GM10266 (cell line): ENCODE measurements at regions not wholly inside any gene's neighbourhood (a gene's known extent, or its start where the extent isn't known, plus 50 kb on each side); places are given as distances from the start of the nearest gene placed in this dataset.

Experiments used
- DNase-seq: peaks from one replicate; pipeline ENCODE4 v3.0.0; 2012; ENCODE audit errors: extremely low spot score
- TF ChIP-seq, protein P1 (sequence below): IDR thresholded peaks from 2 replicates; pipeline ENCODE4 v1.5.1; 2012; ENCODE audit warnings: mild to moderate bottlenecking, low read depth; ENCODE audit not compliant: control insufficient read depth, insufficient read depth; ENCODE audit errors: missing control alignments

DNA sequence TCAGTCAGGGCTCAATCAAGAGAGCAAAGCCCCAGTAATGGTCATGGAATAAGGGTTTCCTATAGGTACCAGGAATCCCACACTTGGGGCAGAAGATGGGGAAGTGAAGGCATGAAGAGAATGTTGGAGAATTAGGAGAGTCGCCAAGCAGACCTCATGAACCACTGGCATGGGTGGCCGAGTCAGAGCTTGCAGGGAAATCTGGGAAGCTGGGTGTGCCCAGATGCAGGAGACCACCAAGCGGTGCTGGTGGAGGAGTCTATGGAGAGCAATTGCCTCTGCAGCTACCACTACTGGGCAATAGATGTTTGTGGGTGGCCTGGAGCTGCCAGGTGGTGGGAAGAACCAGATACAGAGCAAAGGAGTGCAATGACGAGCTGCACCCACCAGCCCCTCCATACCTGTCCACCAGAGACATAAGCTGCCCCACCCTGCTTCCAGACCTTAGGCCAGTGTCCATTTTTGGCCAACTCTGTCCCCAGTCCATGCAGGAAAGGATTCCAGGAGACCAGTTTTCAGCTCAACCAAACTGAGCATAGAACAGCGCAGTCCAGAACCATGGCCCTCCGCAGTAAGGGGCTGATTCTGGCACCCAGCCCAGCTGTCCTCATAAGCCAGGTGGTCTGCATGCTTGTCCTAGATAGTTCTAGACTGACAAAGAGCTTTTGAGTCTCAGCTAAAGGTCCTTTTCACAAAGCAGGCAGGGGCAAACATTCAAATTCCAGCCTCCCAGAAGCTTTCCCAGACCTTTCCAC lies 323.9 kb downstream of the GADD45G start:
- TF ChIP-seq, protein P1, sequence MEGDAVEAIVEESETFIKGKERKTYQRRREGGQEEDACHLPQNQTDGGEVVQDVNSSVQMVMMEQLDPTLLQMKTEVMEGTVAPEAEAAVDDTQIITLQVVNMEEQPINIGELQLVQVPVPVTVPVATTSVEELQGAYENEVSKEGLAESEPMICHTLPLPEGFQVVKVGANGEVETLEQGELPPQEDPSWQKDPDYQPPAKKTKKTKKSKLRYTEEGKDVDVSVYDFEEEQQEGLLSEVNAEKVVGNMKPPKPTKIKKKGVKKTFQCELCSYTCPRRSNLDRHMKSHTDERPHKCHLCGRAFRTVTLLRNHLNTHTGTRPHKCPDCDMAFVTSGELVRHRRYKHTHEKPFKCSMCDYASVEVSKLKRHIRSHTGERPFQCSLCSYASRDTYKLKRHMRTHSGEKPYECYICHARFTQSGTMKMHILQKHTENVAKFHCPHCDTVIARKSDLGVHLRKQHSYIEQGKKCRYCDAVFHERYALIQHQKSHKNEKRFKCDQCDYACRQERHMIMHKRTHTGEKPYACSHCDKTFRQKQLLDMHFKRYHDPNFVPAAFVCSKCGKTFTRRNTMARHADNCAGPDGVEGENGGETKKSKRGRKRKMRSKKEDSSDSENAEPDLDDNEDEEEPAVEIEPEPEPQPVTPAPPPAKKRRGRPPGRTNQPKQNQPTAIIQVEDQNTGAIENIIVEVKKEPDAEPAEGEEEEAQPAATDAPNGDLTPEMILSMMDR, result no peak
- DNase-seq, result no peak

DNA sequence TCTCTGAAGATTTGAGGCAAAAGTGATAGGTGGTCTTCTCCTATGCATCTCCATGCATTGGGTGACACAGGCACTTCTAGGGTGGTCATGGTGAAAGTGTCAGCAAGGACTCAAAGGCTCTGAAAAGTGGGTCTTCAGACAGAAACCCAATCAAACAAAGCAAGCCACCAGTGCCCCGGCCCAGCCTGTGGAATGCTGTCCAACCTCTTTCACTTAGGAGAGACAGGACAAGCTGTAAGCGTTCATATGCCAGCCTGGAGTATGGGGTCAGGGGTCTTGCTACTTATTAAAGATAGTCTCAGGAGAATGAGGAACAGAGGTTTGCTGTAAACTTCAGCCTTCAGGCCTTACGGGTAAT lies 324.5 kb downstream of the GADD45G start:
- DNase-seq, result no peak
- TF ChIP-seq, protein P1, result no peak

DNA sequence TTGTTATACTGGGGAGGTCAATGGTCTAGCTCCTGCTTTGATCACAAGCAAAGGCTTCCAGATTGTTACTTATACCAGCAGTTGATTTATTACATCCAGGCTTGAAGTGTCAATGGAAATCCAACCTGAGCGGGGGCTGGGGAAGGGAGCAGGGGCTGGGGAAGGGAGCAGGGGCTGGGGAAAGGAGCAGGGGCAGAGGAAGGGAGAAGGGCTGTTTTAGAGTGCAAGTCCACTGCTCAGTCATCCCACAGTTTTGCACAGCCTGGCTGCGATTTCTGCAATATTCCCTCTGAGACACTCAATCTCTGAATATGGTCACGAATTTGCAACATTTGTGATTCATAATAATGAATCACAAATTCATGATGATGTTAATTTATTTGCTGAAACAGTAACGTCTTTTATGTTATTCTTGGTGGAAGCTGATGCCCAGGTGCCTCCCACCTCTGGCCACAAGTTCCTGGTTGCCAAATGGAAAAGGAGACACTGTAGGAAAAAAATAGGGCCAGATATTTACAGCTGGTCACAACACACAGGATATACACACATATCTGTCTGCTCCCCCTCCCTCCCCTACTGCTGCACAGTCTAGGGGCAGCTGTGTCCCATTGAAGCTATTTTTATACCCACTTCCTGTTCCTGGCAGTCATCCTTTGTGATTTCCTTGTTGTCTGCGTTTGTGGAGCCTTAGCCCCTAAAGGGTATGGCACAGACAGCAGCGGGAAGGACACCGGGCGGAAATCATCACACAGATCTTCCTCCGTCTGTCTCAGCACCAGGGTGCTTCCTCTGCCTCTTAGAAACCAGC lies 325.1 kb downstream of the GADD45G start:
- TF ChIP-seq, protein P1, result no peak
- DNase-seq, result no peak

DNA sequence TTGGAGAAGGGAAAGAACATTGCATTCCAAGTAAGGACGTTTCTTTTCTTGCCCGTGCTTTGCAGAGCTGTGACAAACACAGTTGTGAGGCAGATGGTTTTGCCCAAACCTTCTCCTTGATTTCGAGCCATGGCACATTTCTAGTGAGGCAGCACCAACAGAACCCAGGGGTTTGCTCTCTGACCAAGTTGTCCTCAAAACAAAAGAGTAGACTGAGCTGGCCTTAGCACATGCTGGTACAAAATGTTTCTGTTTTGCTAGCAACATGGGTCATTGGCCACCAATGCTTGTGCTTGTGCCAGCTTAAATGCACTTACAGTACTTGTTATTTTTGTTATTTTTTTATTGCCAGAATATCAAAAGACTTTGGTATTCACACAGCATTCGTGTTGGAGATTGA lies 328.8 kb downstream of the GADD45G start:
- DNase-seq, result no peak
- TF ChIP-seq, protein P1, result no peak

DNA sequence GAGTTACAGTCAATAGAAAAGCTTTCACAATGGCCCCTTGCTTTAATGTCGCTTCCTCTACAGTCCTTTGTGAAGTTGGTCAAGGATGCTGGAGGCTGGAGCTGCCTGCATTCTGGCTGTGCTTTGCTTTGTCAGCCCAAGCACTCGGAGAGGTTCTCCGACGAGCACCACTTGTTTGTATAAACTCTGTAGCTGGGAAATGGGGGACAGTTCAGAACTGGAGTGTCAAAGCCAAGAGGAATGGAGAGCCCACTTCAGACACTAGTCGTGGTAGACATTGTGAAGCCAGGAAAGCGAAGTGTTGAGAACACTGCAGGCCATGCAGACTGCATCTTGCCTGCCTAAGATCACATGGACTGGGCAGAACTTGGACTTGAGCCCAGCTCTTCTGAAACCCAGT lies 330.3 kb downstream of the GADD45G start:
- DNase-seq, result no peak
- TF ChIP-seq, protein P1, result no peak

DNA sequence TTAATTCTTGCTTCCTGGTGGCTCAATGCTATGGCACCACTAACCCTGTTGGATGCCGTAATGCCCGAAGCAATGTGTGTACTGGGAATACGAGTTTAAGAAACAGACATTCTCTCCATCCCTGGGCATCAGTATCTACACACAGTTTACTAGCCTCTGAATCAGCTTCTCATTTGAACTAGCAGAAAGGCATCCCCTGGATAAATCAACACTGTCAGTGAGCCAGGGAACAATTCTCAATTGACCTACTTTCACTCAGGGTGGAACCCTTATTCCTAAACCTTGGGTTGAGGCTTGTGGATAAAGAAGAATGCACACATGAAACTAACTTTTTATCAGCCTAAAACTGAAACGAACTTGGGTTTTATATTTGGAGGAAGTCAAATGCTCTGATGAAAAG lies 331.0 kb downstream of the GADD45G start:
- DNase-seq, result no peak

DNA sequence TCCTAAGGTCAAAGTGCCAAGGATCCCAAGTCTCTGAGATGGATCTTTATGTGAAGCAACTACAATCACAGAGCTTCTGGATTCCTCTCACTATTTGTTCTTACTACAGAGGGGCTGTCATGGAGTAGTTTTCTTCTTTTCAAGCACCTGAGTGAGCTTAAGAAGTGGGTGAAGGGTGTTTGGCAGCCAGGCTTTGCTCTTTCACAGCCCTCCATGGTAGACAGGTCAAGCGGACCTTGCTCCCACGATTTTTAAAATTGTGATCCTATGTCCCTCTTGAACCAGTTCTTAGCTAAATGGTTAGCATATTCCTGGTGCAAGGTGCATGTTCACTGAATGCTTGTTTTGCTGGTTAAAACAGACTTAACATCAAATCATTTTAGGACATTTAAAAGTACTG lies 332.2 kb downstream of the GADD45G start:
- TF ChIP-seq, protein P1, result no peak
- no peak for DNase-seq

More for the DNA sequence above, 331.0 kb downstream of the GADD45G start:
- TF ChIP-seq, protein P1, result no peak
